Mesendoderm (in vitro differentiated cells): ENCODE measurements at regions not wholly inside any gene's neighbourhood (a gene's known extent, or its start where the extent isn't known, plus 50 kb on each side); places are given as distances from the start of the nearest gene placed in this dataset.

Experiments
- DNase-seq: peaks from one replicate; pipeline ENCODE4 v3.0.0; 2013
- H2AK5ac ChIP-seq: 2 replicates; pipeline ENCODE4 v1.6.1; 2013; ENCODE audit warnings: low read length, inconsistent platforms
- H2BK120ac ChIP-seq: 2 replicates; pipeline ENCODE4 v1.6.1; 2013; ENCODE audit warnings: low read depth, mild to moderate bottlenecking, low read length, moderate library complexity, mixed read lengths
- H2BK15ac ChIP-seq: replicated peaks from 2 replicates; pipeline ENCODE4 v1.6.1; 2013; ENCODE audit warnings: low read depth, mild to moderate bottlenecking, moderate library complexity
- H2BK5ac ChIP-seq: 2 replicates; pipeline ENCODE4 v1.6.1; 2013; ENCODE audit warnings: low read length, inconsistent platforms
- H3K18ac ChIP-seq: 2 replicates; pipeline ENCODE4 v1.6.1; 2013; ENCODE audit warnings: mild to moderate bottlenecking, low read length, mixed read lengths
- H3K23ac ChIP-seq: one replicate; pipeline ENCODE4 v1.6.1; 2013; ENCODE audit warnings: low read length
- H3K27ac ChIP-seq: 2 replicates; pipeline ENCODE4 v1.5.1; 2013; ENCODE audit warnings: low read depth, mild to moderate bottlenecking, inconsistent platforms, low read length, moderate library complexity
- H3K27me3 ChIP-seq: 2 replicates; pipeline ENCODE4 v1.6.1; 2013; ENCODE audit warnings: low read length, control low read depth, mild to moderate bottlenecking, inconsistent platforms; ENCODE audit not compliant: insufficient read depth, poor library complexity
- H3K36me3 ChIP-seq: 2 replicates; pipeline ENCODE4 v1.6.1; 2013; ENCODE audit warnings: low read length, inconsistent platforms; ENCODE audit not compliant: control insufficient read depth, insufficient read depth
- H3K4ac ChIP-seq: one replicate; pipeline ENCODE4 v1.6.1; 2013; ENCODE audit warnings: low read depth, mild to moderate bottlenecking, low read length, moderate library complexity
- H3K4me1 ChIP-seq: 2 replicates; pipeline ENCODE4 v1.6.1; 2013; ENCODE audit warnings: low read depth, low read length, inconsistent platforms; ENCODE audit not compliant: control insufficient read depth
- H3K4me2 ChIP-seq: 2 replicates; pipeline ENCODE4 v1.6.1; 2013; ENCODE audit warnings: low read length
- H3K4me3 ChIP-seq: 2 replicates; pipeline ENCODE4 v1.5.1; 2013; ENCODE audit warnings: mild to moderate bottlenecking, low read length
- H3K56ac ChIP-seq: one replicate; pipeline ENCODE4 v1.6.1; 2013; ENCODE audit warnings: low read length
- H3K79me1 ChIP-seq: 2 replicates; pipeline ENCODE4 v1.6.1; 2013; ENCODE audit warnings: low read length, inconsistent platforms
- H3K79me2 ChIP-seq: 2 replicates; pipeline ENCODE4 v1.6.1; 2013; ENCODE audit warnings: mild to moderate bottlenecking, low read length; ENCODE audit not compliant: control insufficient read depth, insufficient read depth
- H3K9ac ChIP-seq: 2 replicates; pipeline ENCODE4 v1.6.1; 2013; ENCODE audit warnings: low read length, inconsistent platforms
- H4K5ac ChIP-seq: one replicate; pipeline ENCODE4 v1.6.1; 2013; ENCODE audit warnings: low read length
- H4K8ac ChIP-seq: one replicate; pipeline ENCODE4 v1.6.1; 2013; ENCODE audit warnings: low read depth, mild to moderate bottlenecking, control low read depth, low read length, moderate library complexity
- WGBS: extraction: QIAGEN DNeasy Blood & Tissue Kit; methylation state at CpG from one replicate; pipeline ENCODE4 v1.1.7; 2013; ENCODE audit warnings: low lambda C conversion rate, missing lambda C conversion rate; ENCODE audit not compliant: insufficient coverage; ENCODE audit errors: extremely low coverage; 5-methylcytosine and 5-hydroxymethylcytosine counted together

DNA sequence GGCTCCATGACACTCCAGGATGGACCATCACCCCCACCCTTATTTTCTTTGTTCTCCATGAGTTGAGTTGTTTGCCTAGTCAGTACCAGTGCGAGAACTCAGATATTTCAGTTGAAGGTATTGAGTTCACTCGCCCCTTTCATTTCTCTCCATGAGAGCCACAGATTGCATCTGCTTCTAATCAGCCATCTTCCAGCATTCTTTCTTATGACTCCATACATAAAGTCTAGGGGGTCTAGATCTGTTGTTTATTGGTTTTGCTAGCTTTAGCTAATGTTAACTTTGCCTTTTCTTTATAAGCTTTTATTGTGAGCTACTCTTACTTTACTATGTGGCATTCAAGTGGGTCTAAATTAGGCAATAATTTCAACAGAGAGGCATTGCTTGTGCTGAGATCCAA is 71.6 kb upstream of the PDC start:
- no peak overlapping the region for H3K18ac ChIP-seq
- no peak overlapping the region for H2BK5ac ChIP-seq
- WGBS, result no CpG with 5 or more reads among the region's 2 CpGs
- no peak overlapping the region for H3K4me3 ChIP-seq
- no peak overlapping the region for H2BK120ac ChIP-seq
- no peak overlapping the region for H3K4ac ChIP-seq
- no peak overlapping the region for H2BK15ac ChIP-seq
- H3K27me3 ChIP-seq, result no peaks in the 10 kb centered on the region
- H4K8ac ChIP-seq, result no peak overlapping the region
- H3K79me2 ChIP-seq, result no peaks in the 10 kb centered on the region
- H3K4me2 ChIP-seq, result no peak overlapping the region
- no peaks in the 10 kb centered on the region for H3K36me3 ChIP-seq
- no peaks in the 10 kb centered on the region for H3K79me1 ChIP-seq
- no peak overlapping the region for H2AK5ac ChIP-seq
- H3K9ac ChIP-seq, result no peak overlapping the region
- H3K23ac ChIP-seq, result no peak overlapping the region
- H3K4me1 ChIP-seq, result no peaks in the 10 kb centered on the region
- H3K56ac ChIP-seq, result no peak overlapping the region
- DNase-seq, result no peak
- no peak overlapping the region for H4K5ac ChIP-seq
- no peak overlapping the region for H3K27ac ChIP-seq

DNA sequence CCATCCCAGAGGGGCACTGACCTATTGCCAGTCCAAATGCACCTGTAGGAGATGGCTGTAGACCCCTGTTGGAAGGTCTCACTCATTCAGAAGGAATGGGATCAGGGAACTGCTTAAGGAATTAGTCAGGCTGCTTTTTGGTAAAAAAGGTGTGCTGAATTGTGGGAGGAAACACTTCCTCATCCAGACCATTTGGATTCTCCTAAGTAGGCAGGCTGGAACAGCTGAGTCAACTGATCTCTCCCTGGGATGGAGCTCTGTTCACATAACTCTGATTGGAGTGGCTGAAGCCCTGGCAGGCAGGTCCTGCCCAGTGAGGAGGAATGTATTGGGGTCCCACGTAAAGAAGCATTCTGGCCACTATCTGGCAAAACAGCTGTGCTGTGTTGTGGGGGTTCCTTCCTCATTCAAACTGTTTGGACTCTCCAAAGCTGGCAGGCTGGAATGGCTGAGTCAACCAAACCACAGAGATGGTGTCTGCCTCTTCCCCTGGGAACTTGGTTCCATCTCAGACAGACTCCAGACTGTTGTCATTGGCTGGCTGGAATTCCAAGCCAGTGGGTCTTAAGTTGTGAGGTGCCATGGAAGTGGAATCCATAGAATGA is 70.7 kb upstream of the PDC start:
- no peaks in the 10 kb centered on the region for H3K4me1 ChIP-seq
- H4K5ac ChIP-seq, result no peak overlapping the region
- no peaks in the 10 kb centered on the region for H3K79me1 ChIP-seq
- H3K27ac ChIP-seq, result no peak overlapping the region
- H2BK5ac ChIP-seq, result no peak overlapping the region
- H3K23ac ChIP-seq, result no peak overlapping the region
- no peak overlapping the region for H3K4me2 ChIP-seq
- H3K4me3 ChIP-seq, result no peak overlapping the region
- no peak overlapping the region for H2AK5ac ChIP-seq
- H3K9ac ChIP-seq, result no peak overlapping the region
- H3K56ac ChIP-seq, result no peak overlapping the region
- no peak overlapping the region for H2BK120ac ChIP-seq
- H2BK15ac ChIP-seq, result no peak overlapping the region
- H3K18ac ChIP-seq, result no peak overlapping the region
- no peaks in the 10 kb centered on the region for H3K36me3 ChIP-seq
- H3K4ac ChIP-seq, result no peak overlapping the region
- H4K8ac ChIP-seq, result no peak overlapping the region
- DNase-seq, result no peak
- H3K27me3 ChIP-seq, result no peaks in the 10 kb centered on the region
- no CpG with 5 or more reads among the region's 1 CpG for WGBS
- no peaks in the 10 kb centered on the region for H3K79me2 ChIP-seq

DNA sequence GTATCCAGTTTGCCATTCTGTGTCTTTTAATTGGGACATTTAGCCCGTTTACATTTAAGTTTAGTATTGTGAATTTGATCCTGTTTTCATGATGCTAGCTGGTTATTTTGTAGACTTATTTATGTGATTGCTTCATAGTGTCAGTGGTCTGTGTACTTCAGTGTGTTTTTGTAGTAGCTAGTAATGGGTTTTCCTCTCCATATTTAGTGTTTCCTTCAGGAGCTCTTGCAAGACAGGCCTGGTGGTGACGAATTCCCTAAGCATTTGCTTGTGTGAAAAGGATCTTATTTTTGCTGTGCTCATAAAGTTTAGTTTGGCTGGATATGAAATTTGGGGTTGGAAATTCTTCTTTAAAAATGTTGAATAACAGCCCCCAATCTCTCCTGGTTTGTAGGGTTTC is 69.2 kb upstream of the PDC start:
- no peak for DNase-seq
- no peak overlapping the region for H3K4ac ChIP-seq
- no peak overlapping the region for H2AK5ac ChIP-seq
- no peaks in the 10 kb centered on the region for H3K79me2 ChIP-seq
- no peak overlapping the region for H3K56ac ChIP-seq
- no peaks in the 10 kb centered on the region for H3K27me3 ChIP-seq
- H3K23ac ChIP-seq, result no peak overlapping the region
- no peak overlapping the region for H4K5ac ChIP-seq
- no peaks in the 10 kb centered on the region for H3K36me3 ChIP-seq
- H4K8ac ChIP-seq, result no peak overlapping the region
- no CpG with 5 or more reads among the region's 2 CpGs for WGBS
- H3K18ac ChIP-seq, result no peak overlapping the region
- no peak overlapping the region for H3K4me3 ChIP-seq
- H2BK15ac ChIP-seq, result no peak overlapping the region
- no peaks in the 10 kb centered on the region for H3K79me1 ChIP-seq
- H3K4me1 ChIP-seq, result no peaks in the 10 kb centered on the region
- H2BK5ac ChIP-seq, result no peak overlapping the region
- no peak overlapping the region for H3K27ac ChIP-seq
- no peak overlapping the region for H3K4me2 ChIP-seq
- no peak overlapping the region for H3K9ac ChIP-seq
- no peak overlapping the region for H2BK120ac ChIP-seq

DNA sequence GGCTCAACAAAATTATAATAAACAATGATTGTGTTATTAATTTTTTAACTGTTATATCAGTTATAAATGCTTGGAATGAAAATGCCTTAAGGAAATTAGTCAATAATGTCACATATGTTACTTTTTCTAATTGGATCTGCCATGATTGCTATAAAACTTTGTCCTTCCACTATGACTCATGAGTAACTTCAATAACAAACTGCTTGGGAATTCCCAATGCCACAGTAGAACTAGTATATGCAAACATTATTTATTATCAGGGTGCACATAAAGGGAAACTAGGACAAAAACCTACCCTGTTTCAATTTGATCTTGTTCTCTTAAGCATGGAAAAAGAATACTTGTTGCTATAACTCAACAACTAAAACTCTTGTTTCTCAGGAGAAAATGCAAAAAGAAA is 59.1 kb upstream of the PDC start:
- H3K4me1 ChIP-seq, result no peaks in the 10 kb centered on the region
- H2AK5ac ChIP-seq, result no peak overlapping the region
- H3K4me2 ChIP-seq, result no peak overlapping the region
- H2BK120ac ChIP-seq, result no peak overlapping the region
- H3K79me2 ChIP-seq, result no peaks in the 10 kb centered on the region
- no peaks in the 10 kb centered on the region for H3K79me1 ChIP-seq
- H3K36me3 ChIP-seq, result no peaks in the 10 kb centered on the region
- no peak overlapping the region for H3K56ac ChIP-seq
- H3K9ac ChIP-seq, result no peak overlapping the region
- no peak overlapping the region for H3K4ac ChIP-seq
- H3K4me3 ChIP-seq, result no peak overlapping the region
- H3K23ac ChIP-seq, result no peak overlapping the region
- no peak overlapping the region for H2BK15ac ChIP-seq
- no peak overlapping the region for H4K5ac ChIP-seq
- no peak for DNase-seq
- H3K27me3 ChIP-seq, result no peaks in the 10 kb centered on the region
- no peak overlapping the region for H2BK5ac ChIP-seq
- H4K8ac ChIP-seq, result no peak overlapping the region
- no peak overlapping the region for H3K27ac ChIP-seq
- H3K18ac ChIP-seq, result no peak overlapping the region

DNA sequence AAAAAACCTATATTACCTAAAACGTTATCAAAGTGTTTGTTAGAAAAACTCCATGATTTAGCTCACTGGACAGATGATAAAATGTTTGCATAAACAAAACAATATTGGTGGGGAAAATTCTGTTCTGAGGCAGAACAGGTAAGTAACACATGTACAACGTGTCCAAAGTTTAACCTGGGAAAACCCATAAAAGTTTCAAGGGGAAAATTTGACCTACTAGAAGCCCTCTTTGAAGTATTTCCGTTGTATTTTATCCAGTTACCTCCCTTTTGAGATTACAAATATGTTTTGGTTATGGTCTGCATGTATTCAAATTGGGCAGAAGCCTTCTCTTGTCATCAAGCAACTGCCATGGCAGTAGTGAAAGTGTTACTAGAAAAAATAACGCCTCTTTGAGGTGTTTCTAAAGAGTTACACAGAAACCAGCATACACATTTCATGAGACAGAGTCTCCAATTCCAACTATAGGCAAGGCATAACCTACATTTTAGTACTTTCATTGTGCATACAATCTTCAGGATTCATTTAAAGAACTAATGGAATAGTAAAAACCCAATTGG is 58.0 kb upstream of the PDC start:
- Histone ChIP-seq H3K79me2 (no peaks in the 10 kb centered on the region), H3K9ac (no peak overlapping the region), H4K5ac (no peak overlapping the region), H2BK5ac (no peak overlapping the region), H3K4me1 (no peaks in the 10 kb centered on the region), H2AK5ac (no peak overlapping the region), H2BK120ac (no peak overlapping the region), H2BK15ac (no peak overlapping the region), H3K23ac (no peak overlapping the region), H3K4me3 (no peak overlapping the region), H3K79me1 (no peaks in the 10 kb centered on the region), H3K18ac (no peak overlapping the region), H3K27me3 (no peaks in the 10 kb centered on the region), H4K8ac (no peak overlapping the region), H3K56ac (no peak overlapping the region), H3K27ac (no peak overlapping the region), H3K36me3 (no peaks in the 10 kb centered on the region), H3K4me2 (no peak overlapping the region), H3K4ac (no peak overlapping the region)
- no peak for DNase-seq
- WGBS, result no CpG with 5 or more reads among the region's 4 CpGs

DNA sequence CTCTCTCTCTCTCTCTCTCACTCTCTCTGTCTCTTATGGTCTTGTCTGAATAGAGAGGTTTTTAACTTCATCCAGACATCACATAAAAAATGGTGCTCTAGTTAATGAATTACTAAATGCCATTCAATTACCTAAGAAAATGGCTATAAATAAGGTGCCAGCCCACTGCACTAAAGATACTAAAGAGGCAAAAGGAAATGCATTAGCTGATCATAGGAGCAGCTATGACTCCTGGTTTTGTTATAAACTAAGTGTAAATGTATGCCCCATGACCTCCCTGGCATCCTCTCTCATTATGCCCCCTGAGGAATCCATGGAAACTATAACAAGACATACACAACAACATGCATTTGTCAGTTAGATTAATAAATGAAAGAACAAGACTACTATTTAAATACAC is 57.5 kb upstream of the PDC start:
- H2BK5ac ChIP-seq, result no peak overlapping the region

More for the DNA sequence above, 57.5 kb upstream of the PDC start:
- Histone ChIP-seq H3K9ac (no peak overlapping the region), H3K4ac (no peak overlapping the region), H4K5ac (no peak overlapping the region), H3K27ac (no peak overlapping the region), H3K4me2 (no peak overlapping the region), H2BK120ac (no peak overlapping the region), H3K23ac (no peak overlapping the region), H3K79me2 (no peaks in the 10 kb centered on the region), H3K18ac (no peak overlapping the region), H3K4me1 (peaks cover 2% of the 10 kb centered on the region), H3K27me3 (no peaks in the 10 kb centered on the region), H3K4me3 (no peak overlapping the region), H2BK15ac (no peak overlapping the region), H3K36me3 (no peaks in the 10 kb centered on the region), H4K8ac (no peak overlapping the region), H2AK5ac (no peak overlapping the region), H3K56ac (no peak overlapping the region), H3K79me1 (no peaks in the 10 kb centered on the region)
- DNase-seq, result no peak
